NCI-H510A treated with DMSO at 0.1 percent for 48 hours (cell line): ENCODE measurements at regions not wholly inside any gene's neighbourhood (a gene's known extent, or its start where the extent isn't known, plus 50 kb on each side); places are given as distances from the start of the nearest gene placed in this dataset.
"Not testable (repeated sequence)": the region's sequence is repeated elsewhere in the genome, so short reads cannot be mapped to it uniquely, and the experiment has no call there.

Experiments used
- DNase-seq: peaks from one replicate; lab custom pipeline; 2025; lab: John Stamatoyannopoulos, UW

- DNase-seq, result no peak
Measured at GRCh38 chr4:130812117-130812765, 1716.3 kb downstream of the C4orf33 start.

- no peak for DNase-seq
Measured at GRCh38 chr4:130814896-130815295, 1718.9 kb downstream of the C4orf33 start.

- no peak for DNase-seq
Measured at GRCh38 chr4:130820448-130820847, 1724.5 kb downstream of the C4orf33 start.

GRCh38 chr4:130825284-130825683 lies 1729.3 kb downstream of the C4orf33 start:
- no peak for DNase-seq

- no peak for DNase-seq
Measured at GRCh38 chr4:130850019-130850524, 1754.1 kb downstream of the C4orf33 start.

GRCh38 chr4:130851107-130851506 lies 1755.2 kb downstream of the C4orf33 start:
- no peak for DNase-seq

GRCh38 chr4:130851932-130852331 lies 1756.0 kb downstream of the C4orf33 start:
- DNase-seq, result no peak

- peak; percentile 7 for DNase-seq
Measured at GRCh38 chr4:130855533-130855932, 1759.6 kb downstream of the C4orf33 start.

- no peak for DNase-seq
Measured at GRCh38 chr4:130859991-130860390, 1764.0 kb downstream of the C4orf33 start.

- no peak for DNase-seq
Measured at GRCh38 chr4:130896920-130897319, 1801.0 kb downstream of the C4orf33 start.

- no peak for DNase-seq
Measured at GRCh38 chr4:130901321-130901720, 1805.4 kb downstream of the C4orf33 start.

GRCh38 chr4:130922955-130923354 lies 1827.0 kb downstream of the C4orf33 start:
- no peak for DNase-seq

- no peak for DNase-seq
Measured at GRCh38 chr4:130955520-130955919, 1859.6 kb downstream of the C4orf33 start.

GRCh38 chr4:130985371-130985770 lies 1889.4 kb downstream of the C4orf33 start:
- DNase-seq, result no peak

- DNase-seq, result no peak
Measured at GRCh38 chr4:130995988-130996387, 1900.0 kb downstream of the C4orf33 start.

GRCh38 chr4:131001371-131001770 lies 1905.4 kb downstream of the C4orf33 start:
- DNase-seq, result no peak

GRCh38 chr4:131002132-131002531 lies 1906.2 kb downstream of the C4orf33 start:
- DNase-seq, result no peak

GRCh38 chr4:131006388-131006787 lies 1910.4 kb downstream of the C4orf33 start:
- DNase-seq, result no peak

- DNase-seq, result not testable (repeated sequence)
Measured at GRCh38 chr4:131011961-131012360, 1916.0 kb downstream of the C4orf33 start.

- DNase-seq, result no peak
Measured at GRCh38 chr4:131013226-131013625, 1917.3 kb downstream of the C4orf33 start.

- DNase-seq, result no peak
Measured at GRCh38 chr4:131026771-131027170, 1930.8 kb downstream of the C4orf33 start.

GRCh38 chr4:131044368-131044767 lies 1948.4 kb downstream of the C4orf33 start:
- no peak for DNase-seq

- no peak for DNase-seq
Measured at GRCh38 chr4:131046821-131047220, 1950.9 kb downstream of the C4orf33 start.

- no peak for DNase-seq
Measured at GRCh38 chr4:131052646-131053045, 1956.7 kb downstream of the C4orf33 start.
